GM18951 (cell line): ENCODE measurements at regions not wholly inside any gene's neighbourhood (a gene's known extent, or its start where the extent isn't known, plus 50 kb on each side); places are given as distances from the start of the nearest gene placed in this dataset.
"Not testable (repeated sequence)": the region's sequence is repeated elsewhere in the genome, so short reads cannot be mapped to it uniquely, and the experiment has no call there.

Experiments
- in situ Hi-C: fragments of 300-500 bp; cut with MboI; formaldehyde crosslinking; loops from one replicate; pipeline ENCODE4 v1.12.0; 2022; ENCODE audit warnings: low sequenced_read_pairs, mixed read lengths, inconsistent platforms; ENCODE audit not compliant: unreplicated experiment

GRCh38 chr15:85196697-85197096 is 183.7 kb upstream of the AKAP13 start:
- in situ Hi-C loops, result loop anchor here (25.0 kb wide), 1 partner anchor 709 kb away; no protein-coding TSS in a partner anchor

GRCh38 chr15:85197582-85197981 is 182.8 kb upstream of the AKAP13 start:
- in situ Hi-C loops, result loop anchor here (25.0 kb wide), 1 partner anchor 710 kb away; no protein-coding TSS in a partner anchor

- in situ Hi-C loops, result loop anchor here (25.0 kb wide), 1 partner anchor 711 kb away; no protein-coding TSS in a partner anchor
Observed at GRCh38 chr15:85198432-85198831, 182.0 kb upstream of the AKAP13 start.

- in situ Hi-C loops, result not testable (repeated sequence)
Observed at GRCh38 chr15:85200215-85200614, 180.2 kb upstream of the AKAP13 start.

GRCh38 chr15:85201118-85201793 is 179.1 kb upstream of the AKAP13 start:
- in situ Hi-C loops, result not testable (repeated sequence)

GRCh38 chr15:85204481-85204880 is 175.9 kb upstream of the AKAP13 start:
- in situ Hi-C loops, result not testable (repeated sequence)

GRCh38 chr15:85233791-85234325 is 146.5 kb upstream of the AKAP13 start:
- in situ Hi-C loops, result not testable (repeated sequence)

- in situ Hi-C loops, result not testable (repeated sequence)
Observed at GRCh38 chr15:85234450-85235196, 145.8 kb upstream of the AKAP13 start.

- in situ Hi-C loops, result not testable (repeated sequence)
Observed at GRCh38 chr15:85244056-85244455, 136.3 kb upstream of the AKAP13 start.

- in situ Hi-C loops, result not testable (repeated sequence)
Observed at GRCh38 chr15:85250938-85251542, 129.4 kb upstream of the AKAP13 start.

- in situ Hi-C loops, result not testable (repeated sequence)
Observed at GRCh38 chr15:85253196-85253915, 127.0 kb upstream of the AKAP13 start.

GRCh38 chr15:85254961-85255360 is 125.4 kb upstream of the AKAP13 start:
- in situ Hi-C loops, result not testable (repeated sequence)

- in situ Hi-C loops, result not testable (repeated sequence)
Observed at GRCh38 chr15:85255502-85255901, 124.9 kb upstream of the AKAP13 start.

- in situ Hi-C loops, result not testable (repeated sequence)
Observed at GRCh38 chr15:85256009-85256997, 124.1 kb upstream of the AKAP13 start.

- in situ Hi-C loops, result not testable (repeated sequence)
Observed at GRCh38 chr15:85258062-85258445, 122.3 kb upstream of the AKAP13 start.

GRCh38 chr15:85258559-85259209 is 121.7 kb upstream of the AKAP13 start:
- in situ Hi-C loops, result not testable (repeated sequence)

- in situ Hi-C loops, result not testable (repeated sequence)
Observed at GRCh38 chr15:85260526-85260925, 119.9 kb upstream of the AKAP13 start.

GRCh38 chr15:85262461-85263055 is 117.8 kb upstream of the AKAP13 start:
- in situ Hi-C loops, result not testable (repeated sequence)
